ENCODE measurements at regions not wholly inside any gene's neighbourhood (a gene's known extent, or its start where the extent isn't known, plus 50 kb on each side); places are given as distances from the start of the nearest gene placed in this dataset.

DNA sequence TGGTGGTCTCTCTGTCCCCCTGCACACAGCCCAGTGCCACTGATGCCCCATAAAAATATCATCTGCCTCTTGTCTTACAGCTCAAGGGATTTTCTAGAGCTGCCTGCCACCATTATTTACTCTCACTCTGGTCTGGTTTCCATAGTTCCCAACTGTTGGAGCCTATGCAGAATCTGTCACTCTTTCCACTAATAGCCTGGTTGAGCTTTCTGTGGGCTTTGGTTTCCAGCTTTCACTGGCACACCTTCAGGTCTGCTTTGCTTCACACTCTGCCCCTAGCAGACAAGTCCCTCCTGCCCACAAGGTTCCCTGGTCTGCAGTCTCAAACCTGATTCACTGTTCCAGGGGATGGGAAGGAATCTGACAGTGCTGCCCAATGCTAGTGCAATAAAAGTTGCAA is 103.0 kb upstream of the FTMT start:
- no peak overlapping the region for H3K4me3 ChIP-seq (ENCODE audit: severe bottlenecking)
- TF ChIP-seq, protein P1, sequence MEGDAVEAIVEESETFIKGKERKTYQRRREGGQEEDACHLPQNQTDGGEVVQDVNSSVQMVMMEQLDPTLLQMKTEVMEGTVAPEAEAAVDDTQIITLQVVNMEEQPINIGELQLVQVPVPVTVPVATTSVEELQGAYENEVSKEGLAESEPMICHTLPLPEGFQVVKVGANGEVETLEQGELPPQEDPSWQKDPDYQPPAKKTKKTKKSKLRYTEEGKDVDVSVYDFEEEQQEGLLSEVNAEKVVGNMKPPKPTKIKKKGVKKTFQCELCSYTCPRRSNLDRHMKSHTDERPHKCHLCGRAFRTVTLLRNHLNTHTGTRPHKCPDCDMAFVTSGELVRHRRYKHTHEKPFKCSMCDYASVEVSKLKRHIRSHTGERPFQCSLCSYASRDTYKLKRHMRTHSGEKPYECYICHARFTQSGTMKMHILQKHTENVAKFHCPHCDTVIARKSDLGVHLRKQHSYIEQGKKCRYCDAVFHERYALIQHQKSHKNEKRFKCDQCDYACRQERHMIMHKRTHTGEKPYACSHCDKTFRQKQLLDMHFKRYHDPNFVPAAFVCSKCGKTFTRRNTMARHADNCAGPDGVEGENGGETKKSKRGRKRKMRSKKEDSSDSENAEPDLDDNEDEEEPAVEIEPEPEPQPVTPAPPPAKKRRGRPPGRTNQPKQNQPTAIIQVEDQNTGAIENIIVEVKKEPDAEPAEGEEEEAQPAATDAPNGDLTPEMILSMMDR (IDR thresholded peaks at IDR 0.05; ENCODE audit: poor library complexity, severe bottlenecking), result no peak
- no peak for DNase-seq (ENCODE audit: low spot score)
- H3K27ac ChIP-seq (ENCODE audit: poor library complexity, severe bottlenecking), result no peak overlapping the region
- no peaks in the 10 kb centered on the region for H3K9me3 ChIP-seq (ENCODE audit: severe bottlenecking)
- H3K36me3 ChIP-seq (ENCODE audit: low read depth), result no peaks in the 10 kb centered on the region
- H3K4me1 ChIP-seq (ENCODE audit: insufficient read depth, poor library complexity, severe bottlenecking), result no peaks in the 10 kb centered on the region
- peaks cover 7% of the 10 kb centered on the region for H3K27me3 ChIP-seq (ENCODE audit: insufficient read depth, poor library complexity, severe bottlenecking)
- no peak for ATAC-seq (ENCODE audit: low read depth)

DNA sequence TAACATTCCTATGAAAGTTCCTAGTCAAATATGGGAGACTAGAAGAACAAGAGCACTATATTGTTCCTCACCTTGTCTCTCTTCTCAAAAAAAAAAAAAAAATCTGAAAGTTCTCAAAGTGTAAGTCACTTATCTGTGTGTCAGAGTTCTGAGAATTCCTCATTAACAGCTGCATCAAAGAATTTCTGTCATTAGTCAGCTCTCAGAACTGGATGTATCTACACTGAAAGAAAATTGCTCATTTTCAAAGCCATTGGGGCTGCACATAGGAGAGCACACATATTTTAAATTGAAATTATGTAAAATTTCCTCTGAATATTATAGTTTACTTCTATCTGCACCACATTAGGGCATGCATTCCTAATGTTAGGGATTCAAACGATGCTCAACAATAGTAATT is 99.5 kb upstream of the FTMT start:
- ATAC-seq (ENCODE audit: low read depth) (no peak), DNase-seq (ENCODE audit: low spot score) (no peak)
- Histone ChIP-seq H3K27me3 (ENCODE audit: insufficient read depth, poor library complexity, severe bottlenecking) (peaks cover 7% of the 10 kb centered on the region), H3K27ac (ENCODE audit: poor library complexity, severe bottlenecking) (no peak overlapping the region), H3K4me1 (ENCODE audit: insufficient read depth, poor library complexity, severe bottlenecking) (no peaks in the 10 kb centered on the region), H3K4me3 (ENCODE audit: severe bottlenecking) (no peak overlapping the region), H3K9me3 (ENCODE audit: severe bottlenecking) (no peaks in the 10 kb centered on the region), H3K36me3 (ENCODE audit: low read depth) (no peaks in the 10 kb centered on the region)
- TF ChIP-seq, protein P1 (IDR thresholded peaks at IDR 0.05; ENCODE audit: poor library complexity, severe bottlenecking), result no peak

DNA sequence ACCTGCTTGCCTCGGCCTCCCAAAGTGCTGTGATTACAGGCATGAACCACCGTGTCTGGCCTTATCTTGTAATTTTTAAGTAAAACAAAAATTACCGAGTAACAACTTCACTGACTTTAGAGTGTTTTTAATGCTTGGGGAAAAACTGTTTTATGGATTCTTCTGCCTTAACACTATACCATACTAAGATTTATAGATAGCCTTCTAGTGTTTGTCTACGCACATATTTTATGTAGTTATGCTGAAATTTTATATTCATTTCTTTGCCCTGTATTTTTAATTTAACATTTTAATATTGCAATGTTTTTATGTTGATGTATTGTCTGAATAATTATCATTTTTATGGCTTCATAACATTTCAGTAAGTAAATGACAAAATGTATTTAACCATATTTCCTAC is 96.4 kb upstream of the FTMT start:
- no peak for ATAC-seq (ENCODE audit: low read depth)
- TF ChIP-seq, protein P1 (IDR thresholded peaks at IDR 0.05; ENCODE audit: poor library complexity, severe bottlenecking), result no peak
- no peaks in the 10 kb centered on the region for H3K4me1 ChIP-seq (ENCODE audit: insufficient read depth, poor library complexity, severe bottlenecking)
- no peaks in the 10 kb centered on the region for H3K36me3 ChIP-seq (ENCODE audit: low read depth)
- DNase-seq (ENCODE audit: low spot score), result no peak
- no peaks in the 10 kb centered on the region for H3K27me3 ChIP-seq (ENCODE audit: insufficient read depth, poor library complexity, severe bottlenecking)
- no peak overlapping the region for H3K4me3 ChIP-seq (ENCODE audit: severe bottlenecking)
- no peaks in the 10 kb centered on the region for H3K9me3 ChIP-seq (ENCODE audit: severe bottlenecking)
- H3K27ac ChIP-seq (ENCODE audit: poor library complexity, severe bottlenecking), result no peak overlapping the region

GRCh38 chr5:121757753-121758152 is 93.9 kb upstream of the FTMT start:
- ATAC-seq (ENCODE audit: low read depth), result no peak
- Histone ChIP-seq H3K4me1 (ENCODE audit: insufficient read depth, poor library complexity, severe bottlenecking) (no peaks in the 10 kb centered on the region), H3K36me3 (ENCODE audit: low read depth) (no peaks in the 10 kb centered on the region), H3K27ac (ENCODE audit: poor library complexity, severe bottlenecking) (no peak overlapping the region), H3K27me3 (ENCODE audit: insufficient read depth, poor library complexity, severe bottlenecking) (no peaks in the 10 kb centered on the region), H3K4me3 (ENCODE audit: severe bottlenecking) (no peak overlapping the region), H3K9me3 (ENCODE audit: severe bottlenecking) (no peaks in the 10 kb centered on the region)
- TF ChIP-seq, protein P1 (IDR thresholded peaks at IDR 0.05; ENCODE audit: poor library complexity, severe bottlenecking), result no peak
- DNase-seq (ENCODE audit: low spot score), result no peak

DNA sequence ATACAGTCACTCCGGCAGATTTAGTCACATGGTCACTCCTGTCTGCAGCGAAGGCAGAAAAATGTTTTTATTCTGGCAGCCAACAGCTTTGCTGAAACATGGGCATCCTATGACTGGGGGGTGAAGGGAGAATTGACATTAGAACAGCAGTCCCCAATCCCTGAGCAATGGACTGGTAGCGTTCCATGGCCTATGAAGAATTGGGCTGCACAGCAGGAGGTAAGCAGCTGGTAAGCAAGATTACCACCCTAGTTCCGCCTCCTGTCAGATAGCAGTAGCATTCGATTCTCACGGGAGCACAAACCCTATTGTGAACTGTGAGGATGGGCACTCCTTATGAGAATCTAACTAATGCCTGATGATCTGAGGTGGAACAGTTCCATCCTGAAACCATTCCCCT is 93.1 kb upstream of the FTMT start:
- no peak overlapping the region for H3K27ac ChIP-seq (ENCODE audit: poor library complexity, severe bottlenecking)
- H3K9me3 ChIP-seq (ENCODE audit: severe bottlenecking), result no peaks in the 10 kb centered on the region
- no peak for ATAC-seq (ENCODE audit: low read depth)

More for the DNA sequence above, 93.1 kb upstream of the FTMT start:
- Histone ChIP-seq H3K4me1 (ENCODE audit: insufficient read depth, poor library complexity, severe bottlenecking) (no peaks in the 10 kb centered on the region), H3K27me3 (ENCODE audit: insufficient read depth, poor library complexity, severe bottlenecking) (no peaks in the 10 kb centered on the region), H3K4me3 (ENCODE audit: severe bottlenecking) (no peak overlapping the region), H3K36me3 (ENCODE audit: low read depth) (no peaks in the 10 kb centered on the region)
- DNase-seq (ENCODE audit: low spot score), result no peak
- TF ChIP-seq, protein P1 (IDR thresholded peaks at IDR 0.05; ENCODE audit: poor library complexity, severe bottlenecking), result no peak

Measured in RWPE2 (cell line).